ENCODE measurements at regions not wholly inside any gene's neighbourhood (a gene's known extent, or its start where the extent isn't known, plus 50 kb on each side); places are given as distances from the start of the nearest gene placed in this dataset.

GRCh38 chr1:219045246-219045645 is 128.4 kb upstream of the LYPLAL1 start:
- H3K27me3 Mint-ChIP-seq, result no peaks in the 10 kb centered on the region
- H3K9me3 Mint-ChIP-seq, result peaks cover 10% of the 10 kb centered on the region
- H3K27ac Mint-ChIP-seq, result no peak overlapping the region
- DNase-seq (ENCODE audit: extremely low spot score, unreplicated experiment), result no peak
- H3K4me3 Mint-ChIP-seq, result no peak overlapping the region
- TF ChIP-seq, protein P1, sequence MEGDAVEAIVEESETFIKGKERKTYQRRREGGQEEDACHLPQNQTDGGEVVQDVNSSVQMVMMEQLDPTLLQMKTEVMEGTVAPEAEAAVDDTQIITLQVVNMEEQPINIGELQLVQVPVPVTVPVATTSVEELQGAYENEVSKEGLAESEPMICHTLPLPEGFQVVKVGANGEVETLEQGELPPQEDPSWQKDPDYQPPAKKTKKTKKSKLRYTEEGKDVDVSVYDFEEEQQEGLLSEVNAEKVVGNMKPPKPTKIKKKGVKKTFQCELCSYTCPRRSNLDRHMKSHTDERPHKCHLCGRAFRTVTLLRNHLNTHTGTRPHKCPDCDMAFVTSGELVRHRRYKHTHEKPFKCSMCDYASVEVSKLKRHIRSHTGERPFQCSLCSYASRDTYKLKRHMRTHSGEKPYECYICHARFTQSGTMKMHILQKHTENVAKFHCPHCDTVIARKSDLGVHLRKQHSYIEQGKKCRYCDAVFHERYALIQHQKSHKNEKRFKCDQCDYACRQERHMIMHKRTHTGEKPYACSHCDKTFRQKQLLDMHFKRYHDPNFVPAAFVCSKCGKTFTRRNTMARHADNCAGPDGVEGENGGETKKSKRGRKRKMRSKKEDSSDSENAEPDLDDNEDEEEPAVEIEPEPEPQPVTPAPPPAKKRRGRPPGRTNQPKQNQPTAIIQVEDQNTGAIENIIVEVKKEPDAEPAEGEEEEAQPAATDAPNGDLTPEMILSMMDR (conservative IDR thresholded peaks at IDR 0.05), result no peak
- peaks cover 4% of the 10 kb centered on the region for H3K4me1 Mint-ChIP-seq (ENCODE audit: unreplicated experiment)
- peaks cover 5% of the 10 kb centered on the region for H3K36me3 Mint-ChIP-seq

DNA sequence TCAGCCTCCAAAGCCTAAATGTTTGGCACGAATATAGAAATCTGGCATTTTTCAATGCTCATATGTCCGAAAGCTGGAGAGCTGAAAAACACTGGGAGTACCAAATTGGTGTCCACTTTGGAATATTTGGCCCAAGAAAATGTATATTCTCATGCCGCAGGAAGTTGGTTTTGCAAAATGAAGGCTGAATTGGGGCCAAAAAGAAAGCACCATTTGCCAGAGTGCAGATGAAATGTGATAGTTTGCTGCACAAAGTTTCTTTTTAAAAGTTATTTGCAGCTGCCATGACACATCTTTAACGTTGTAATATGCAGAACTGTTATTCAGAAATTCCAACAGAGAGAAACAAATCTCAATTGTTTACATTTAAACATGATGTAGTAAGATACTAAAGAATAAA is 124.2 kb upstream of the LYPLAL1 start:
- no peaks in the 10 kb centered on the region for H3K27me3 Mint-ChIP-seq
- no peaks in the 10 kb centered on the region for H3K36me3 Mint-ChIP-seq
- no peak overlapping the region for H3K27ac Mint-ChIP-seq
- H3K9me3 Mint-ChIP-seq, result no peaks in the 10 kb centered on the region
- no peak for DNase-seq (ENCODE audit: extremely low spot score, unreplicated experiment)
- no peak overlapping the region for H3K4me3 Mint-ChIP-seq
- TF ChIP-seq, protein P1 (conservative IDR thresholded peaks at IDR 0.05), result no peak
- no peaks in the 10 kb centered on the region for H3K4me1 Mint-ChIP-seq (ENCODE audit: unreplicated experiment)

DNA sequence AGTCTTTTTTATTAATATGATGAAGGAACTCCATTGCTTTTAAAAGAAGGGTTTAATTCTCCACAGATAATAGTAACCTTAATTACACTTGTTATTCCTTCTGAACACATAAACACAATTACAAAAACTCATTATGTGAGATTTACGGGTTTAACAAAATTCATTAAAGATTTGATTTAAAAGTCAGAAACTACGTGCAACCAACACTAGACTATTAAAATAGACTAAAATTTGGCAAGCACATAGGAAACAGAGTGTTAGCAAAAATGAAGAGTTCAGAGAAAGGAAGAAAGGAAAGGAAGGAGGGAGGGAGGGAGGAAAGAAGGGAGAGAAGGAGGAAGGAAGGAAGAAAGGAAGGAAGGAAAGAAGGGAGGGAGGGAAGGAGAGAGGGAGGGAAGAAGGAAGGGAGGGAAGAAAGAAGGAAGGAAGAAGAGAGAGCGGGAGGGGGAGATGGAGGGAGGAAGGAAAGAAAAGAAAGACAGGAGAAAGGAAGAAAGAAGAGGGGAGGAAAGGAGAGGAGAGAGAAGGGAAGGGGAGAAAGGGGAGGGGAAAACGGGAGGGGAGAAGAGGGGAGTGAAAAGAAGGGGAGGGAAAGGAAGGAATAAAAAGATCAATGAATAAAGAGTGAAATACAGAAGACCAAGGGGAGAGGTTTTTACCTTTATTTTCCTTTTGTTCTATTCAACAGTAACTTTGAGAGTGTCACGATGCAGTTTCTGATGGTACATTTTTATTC is 123.4 kb upstream of the LYPLAL1 start:
- Mint-ChIP-seq H3K4me3 (no peak overlapping the region), H3K36me3 (no peaks in the 10 kb centered on the region), H3K4me1 (ENCODE audit: unreplicated experiment) (no peaks in the 10 kb centered on the region), H3K27me3 (no peaks in the 10 kb centered on the region), H3K9me3 (no peaks in the 10 kb centered on the region), H3K27ac (no peak overlapping the region)
- no peak for DNase-seq (ENCODE audit: extremely low spot score, unreplicated experiment)
- TF ChIP-seq, protein P1 (conservative IDR thresholded peaks at IDR 0.05), result no peak

GRCh38 chr1:219050822-219051125 is 122.9 kb upstream of the LYPLAL1 start:
- TF ChIP-seq, protein P1 (conservative IDR thresholded peaks at IDR 0.05), result no peak

DNA sequence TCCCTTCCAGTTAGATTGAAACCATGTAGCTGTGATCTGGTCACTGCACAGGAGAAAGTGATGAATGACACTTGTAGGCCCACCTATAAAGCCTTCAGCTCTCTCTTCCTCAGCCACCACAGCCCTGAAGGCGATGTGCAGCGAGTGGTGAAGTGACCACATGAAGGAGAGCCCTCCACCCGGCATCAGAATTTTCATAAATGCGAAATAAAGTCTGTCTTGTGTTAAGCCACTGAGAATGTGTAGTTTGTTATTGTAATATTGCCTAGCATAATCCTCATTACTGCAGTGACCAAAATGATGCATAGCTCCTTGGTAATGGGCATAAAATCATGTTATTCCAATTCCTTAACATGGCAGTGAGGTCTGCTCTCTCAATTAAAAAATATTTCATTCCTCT is 122.1 kb upstream of the LYPLAL1 start:
- Mint-ChIP-seq H3K27me3 (no peaks in the 10 kb centered on the region), H3K36me3 (no peaks in the 10 kb centered on the region), H3K4me3 (no peak overlapping the region), H3K27ac (no peak overlapping the region), H3K4me1 (ENCODE audit: unreplicated experiment) (no peaks in the 10 kb centered on the region), H3K9me3 (no peaks in the 10 kb centered on the region)
- DNase-seq (ENCODE audit: extremely low spot score, unreplicated experiment), result no peak
- TF ChIP-seq, protein P1 (conservative IDR thresholded peaks at IDR 0.05), result no peak

More at GRCh38 chr1:219050822-219051125, 122.9 kb upstream of the LYPLAL1 start:
- Mint-ChIP-seq H3K36me3 (no peaks in the 10 kb centered on the region), H3K27me3 (no peaks in the 10 kb centered on the region), H3K4me1 (ENCODE audit: unreplicated experiment) (no peaks in the 10 kb centered on the region), H3K9me3 (no peaks in the 10 kb centered on the region), H3K4me3 (no peak overlapping the region), H3K27ac (no peak overlapping the region)
- no peak for DNase-seq (ENCODE audit: extremely low spot score, unreplicated experiment)
